Breast epithelium (tissue), 4 donors: ENCODE measurements at regions not wholly inside any gene's neighbourhood (a gene's known extent, or its start where the extent isn't known, plus 50 kb on each side); places are given as distances from the start of the nearest gene placed in this dataset.

ENCODE experiments used
- DNase-seq, 2 donors: peaks; one replicate each; pipeline ENCODE4 v3.0.0-alpha.2; 2019; ENCODE audit warnings: low spot score in 2 of 2
- H3K27ac ChIP-seq, 2 donors: fragments of 200-600 bp; sonication (generic) in 1 of 2; one replicate each; pipeline ENCODE4 v1.5.1; 2016 to 2019; ENCODE audit warnings: mild to moderate bottlenecking in 1 of 2
- H3K27me3 ChIP-seq, 2 donors: fragments of 200-600 bp; sonication (generic) in 1 of 2; one replicate each; pipeline versions ENCODE4 v1.5.1 to v1.6.0; 2017 to 2019; ENCODE audit warnings: control low read depth in 1 of 2, mild to moderate bottlenecking in 1 of 2
- H3K36me3 ChIP-seq: fragments of 200-600 bp; one replicate; pipeline ENCODE4 v1.5.1; 2019
- H3K4me1 ChIP-seq, 2 donors: fragments of 200-600 bp; sonication (generic); one replicate each; pipeline ENCODE4 v1.5.1; 2016 to 2019; ENCODE audit warnings: control low read depth in 1 of 2
- H3K4me3 ChIP-seq, 3 donors: fragments of 200-600 bp; sonication (generic); 1 replicate in 2 of 3; 2 replicates in 1 of 3; pipeline ENCODE4 v1.5.1; 2016 to 2019; ENCODE audit warnings: mild to moderate bottlenecking in 3 of 3, moderate library complexity in 2 of 3
- H3K9me3 ChIP-seq, 2 donors: fragments of 200-600 bp; sonication (generic) in 1 of 2; one replicate each; pipeline ENCODE4 v1.5.1; 2016 to 2019; ENCODE audit warnings: control low read depth in 1 of 2
- CTCF ChIP-seq, 3 donors: fragments of 450-650 bp; IDR thresholded peaks; one replicate each; pipeline ENCODE4 v1.5.1; 2016 to 2017; ENCODE audit warnings: antibody characterized with exemption in 3 of 3, mild to moderate bottlenecking in 3 of 3, moderate library complexity in 3 of 3
- POLR2A ChIP-seq: fragments of 450-650 bp; IDR thresholded peaks from one replicate; pipeline ENCODE4 v1.6.1; 2016; ENCODE audit warnings: antibody characterized with exemption, mild to moderate bottlenecking, moderate library complexity
- POLR2AphosphoS5 ChIP-seq, 3 donors: sonication (generic); formaldehyde crosslinking; IDR thresholded peaks; one replicate each; pipeline ENCODE4 v1.6.1; 2017; ENCODE audit warnings: antibody characterized with exemption in 3 of 3
- intact Hi-C: fragments of 100-400 bp; cut with DNase I; formaldehyde crosslinking; loops from one replicate; pipeline ENCODE4 v1.15.1; 2023; ENCODE audit warnings: low total_unique reads

GRCh38 chr1:4122513-4123160, 222.6 kb upstream of the C1orf174 start:
- DNase-seq, result peak in 1 of 2 donors; percentile 5
- no peaks in the 10 kb centered on the region for H3K9me3 ChIP-seq
- H3K27me3 ChIP-seq, result peaks cover 0 to 23% of the 10 kb centered on the region in 2 donors
- no peaks in the 10 kb centered on the region for H3K4me1 ChIP-seq
- TF ChIP-seq CTCF (IDR thresholded peaks at IDR 0.05), result no peak
- no peak for TF ChIP-seq POLR2A
- no peak for TF ChIP-seq POLR2AphosphoS5 (IDR thresholded peaks at IDR 0.05)
- H3K27ac ChIP-seq, result no peak overlapping the region
- no peaks in the 10 kb centered on the region for H3K36me3 ChIP-seq
- H3K4me3 ChIP-seq, result no peak overlapping the region
- intact Hi-C loops, result no loop called here

GRCh38 chr1:4124631-4125145, 224.6 kb upstream of the C1orf174 start:
- TF ChIP-seq POLR2AphosphoS5 (IDR thresholded peaks at IDR 0.05) (no peak), CTCF (IDR thresholded peaks at IDR 0.05) (no peak), POLR2A (no peak)
- no peaks in the 10 kb centered on the region for H3K36me3 ChIP-seq
- intact Hi-C loops, result no loop called here

GRCh38 chr1:4126251-4126650, 226.2 kb upstream of the C1orf174 start:
- TF ChIP-seq CTCF (IDR thresholded peaks at IDR 0.05), result no peak
- no peak for TF ChIP-seq POLR2A
- TF ChIP-seq POLR2AphosphoS5 (IDR thresholded peaks at IDR 0.05), result no peak
- H3K27me3 ChIP-seq, result peaks cover 0 to 21% of the 10 kb centered on the region in 2 donors
- no peaks in the 10 kb centered on the region for H3K36me3 ChIP-seq
- no peak overlapping the region for H3K27ac ChIP-seq
- intact Hi-C loops, result no loop called here
- no peak for DNase-seq
- no peaks in the 10 kb centered on the region for H3K9me3 ChIP-seq
- H3K4me3 ChIP-seq, result no peak overlapping the region
- H3K4me1 ChIP-seq, result no peaks in the 10 kb centered on the region

More at GRCh38 chr1:4124631-4125145, 224.6 kb upstream of the C1orf174 start:
- H3K4me1 ChIP-seq, result no peaks in the 10 kb centered on the region
- no peaks in the 10 kb centered on the region for H3K9me3 ChIP-seq
- no peak overlapping the region for H3K4me3 ChIP-seq
- H3K27me3 ChIP-seq, result peaks cover 0 to 18% of the 10 kb centered on the region in 2 donors
- H3K27ac ChIP-seq, result no peak overlapping the region
- DNase-seq, result peak in 1 of 2 donors; percentile 28

- no peaks in the 10 kb centered on the region for H3K4me1 ChIP-seq
- intact Hi-C loops, result no loop called here
- DNase-seq, result peak in 1 of 2 donors; percentile 38
- H3K27me3 ChIP-seq, result peaks cover 0 to 21% of the 10 kb centered on the region in 2 donors
- no peaks in the 10 kb centered on the region for H3K36me3 ChIP-seq
- H3K4me3 ChIP-seq, result no peak overlapping the region
- no peak for TF ChIP-seq POLR2A
- no peak for TF ChIP-seq CTCF (IDR thresholded peaks at IDR 0.05)
- TF ChIP-seq POLR2AphosphoS5 (IDR thresholded peaks at IDR 0.05), result no peak
- no peak overlapping the region for H3K27ac ChIP-seq
- H3K9me3 ChIP-seq, result no peaks in the 10 kb centered on the region
Measured at GRCh38 chr1:4126731-4127591, 226.9 kb upstream of the C1orf174 start.
